ENCODE measurements at regions not wholly inside any gene's neighbourhood (a gene's known extent, or its start where the extent isn't known, plus 50 kb on each side); places are given as distances from the start of the nearest gene placed in this dataset.

GRCh38 chr21:35149698-35150097, 100.6 kb upstream of the RUNX1 start:
- TF ChIP-seq EZH2 (IDR thresholded peaks at IDR 0.05; ENCODE audit: insufficient read depth, poor library complexity, severe bottlenecking) (no peak), EZH2phosphoT487 (IDR thresholded peaks at IDR 0.05; ENCODE audit: insufficient read depth, low read depth) (no peak)
